T-helper 9 cell (primary cell): ENCODE measurements at regions not wholly inside any gene's neighbourhood (a gene's known extent, or its start where the extent isn't known, plus 50 kb on each side); places are given as distances from the start of the nearest gene placed in this dataset.
"Not testable (repeated sequence)": the region's sequence is repeated elsewhere in the genome, so short reads cannot be mapped to it uniquely, and the experiment has no call there.

ENCODE experiments used
- DNase-seq: peaks from one replicate; pipeline ENCODE4 v3.0.0-alpha.2; 2020

DNA sequence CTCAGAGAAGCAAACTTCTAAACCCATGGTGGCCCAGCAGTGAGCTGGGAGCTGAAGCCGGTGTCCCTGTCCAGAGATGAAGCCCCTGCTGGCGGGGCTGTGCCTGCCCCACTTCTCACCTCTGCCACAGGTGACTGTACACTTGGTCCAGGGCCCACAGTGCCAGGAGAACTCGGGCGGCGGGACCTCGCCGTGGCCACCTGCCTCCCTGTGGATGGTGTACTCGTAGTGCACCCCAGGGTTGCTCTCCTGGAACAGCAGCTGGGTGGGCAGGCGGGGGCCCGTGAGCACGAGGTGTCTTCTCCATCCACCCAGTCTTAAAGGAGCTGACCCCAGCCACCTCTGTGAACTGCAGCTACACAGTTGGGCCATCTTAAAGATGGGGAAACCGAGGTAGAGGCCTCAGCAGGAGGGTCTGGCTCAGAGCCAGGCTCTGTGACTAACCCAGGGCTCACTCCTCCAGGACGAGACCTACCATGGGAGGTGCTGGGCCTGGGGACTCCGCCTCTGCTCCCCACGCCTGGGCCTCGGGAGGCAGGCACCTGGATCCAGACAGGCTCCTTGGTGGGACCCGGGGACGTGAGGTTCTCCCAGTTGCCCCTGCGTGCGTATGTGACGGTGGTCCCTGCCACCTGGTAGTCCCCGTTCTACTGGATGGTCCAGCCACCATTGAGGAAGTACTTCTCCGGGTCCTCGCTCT is 113.1 kb upstream of the AKAP13 start:
- DNase-seq: not testable (repeated sequence)

DNA sequence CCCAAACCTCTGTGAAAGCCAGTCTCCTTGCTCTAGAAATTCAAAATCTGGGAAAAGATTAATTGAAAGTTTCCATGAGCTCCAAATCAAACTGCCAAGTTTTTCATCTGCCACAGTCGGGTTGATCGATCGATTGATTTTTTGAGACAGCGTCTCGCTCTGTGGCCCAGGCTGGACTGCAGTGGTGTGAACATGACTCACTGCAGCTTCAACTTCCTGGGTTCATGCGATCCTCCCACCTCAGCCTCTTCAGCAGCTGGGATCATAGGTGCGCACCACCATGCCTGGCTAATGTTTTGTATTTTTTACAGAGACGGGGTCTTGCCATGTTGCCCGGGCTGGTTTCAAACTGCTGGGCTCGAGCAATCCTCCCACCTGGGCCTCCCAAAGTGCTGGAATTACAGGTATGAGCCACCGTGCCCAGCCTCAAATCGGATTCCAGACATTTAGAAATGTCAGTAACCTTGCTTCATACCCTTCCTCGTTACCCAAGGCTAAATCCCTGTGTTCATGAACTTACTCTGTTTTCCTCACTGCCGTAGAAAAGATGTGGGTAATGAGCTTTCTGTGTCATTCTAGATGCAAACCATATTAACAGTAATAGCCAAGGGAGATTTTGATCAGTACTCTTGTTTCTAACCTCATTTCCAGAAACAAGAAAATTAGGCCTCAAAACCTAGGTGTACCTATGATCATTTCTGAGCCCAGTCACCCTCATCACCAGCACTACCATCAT is 105.9 kb upstream of the AKAP13 start:
- DNase-seq: no peak

DNA sequence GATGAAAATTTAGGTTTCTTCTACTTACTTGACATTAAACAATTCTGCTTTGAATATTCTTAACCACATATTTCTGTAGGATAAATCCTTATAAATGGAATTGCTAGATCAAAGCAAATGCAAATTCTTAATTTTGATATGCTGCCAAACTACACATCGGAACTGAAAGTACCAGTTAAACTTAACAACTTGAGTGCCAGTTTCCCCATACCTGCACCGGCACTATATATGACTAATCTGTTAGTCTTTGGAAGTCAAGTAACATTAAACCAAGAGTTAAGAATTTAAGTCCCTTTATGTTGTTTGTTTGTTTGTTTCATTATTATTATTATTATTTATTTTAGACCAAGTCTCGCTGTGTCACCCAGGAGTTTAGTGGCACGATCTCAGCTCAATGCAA is 103.9 kb upstream of the AKAP13 start:
- no peak for DNase-seq

DNA sequence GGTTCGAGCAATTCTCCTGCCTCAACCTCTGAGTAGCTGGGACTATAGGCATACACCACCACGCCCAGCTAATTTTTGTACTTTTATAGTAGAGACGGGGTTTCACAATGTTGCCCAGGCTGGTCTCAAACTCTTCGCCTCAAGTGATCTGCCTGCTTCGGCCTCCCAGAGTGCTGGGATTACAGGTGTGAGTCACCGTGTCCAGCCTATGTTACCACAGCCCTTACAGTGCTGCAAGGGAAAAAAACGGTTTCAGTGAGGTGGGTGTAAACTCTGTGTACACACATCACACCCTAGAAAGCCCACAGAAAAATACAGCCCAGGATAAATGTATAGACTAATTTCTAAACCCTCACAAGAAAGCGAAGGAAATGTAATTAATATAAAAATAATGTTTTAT is 103.5 kb upstream of the AKAP13 start:
- no peak for DNase-seq

DNA sequence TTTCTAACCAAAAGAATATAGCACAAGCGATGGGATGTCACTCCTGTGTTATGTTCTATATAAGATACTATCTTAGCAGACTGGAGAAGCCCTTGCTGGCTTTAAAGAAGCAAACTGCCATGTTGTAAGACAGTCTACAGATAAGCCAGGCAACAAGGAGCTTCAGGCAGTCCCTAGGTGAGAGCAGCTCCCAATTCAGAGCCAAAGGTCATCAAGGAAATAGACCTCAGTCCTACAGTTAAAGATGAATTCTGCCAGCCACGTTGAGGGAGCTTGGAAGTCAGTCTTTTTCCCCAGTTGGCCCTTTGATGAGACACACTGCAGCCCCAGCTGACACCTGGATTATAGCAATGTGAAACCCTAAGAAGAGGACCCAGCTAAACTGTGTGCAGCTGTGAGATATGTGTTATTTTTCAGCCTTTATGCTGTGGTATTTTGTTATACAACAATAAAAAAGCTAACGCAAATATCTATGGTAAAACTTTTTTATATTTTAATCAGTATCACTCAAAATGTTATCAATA is 102.5 kb upstream of the AKAP13 start:
- DNase-seq: no peak

DNA sequence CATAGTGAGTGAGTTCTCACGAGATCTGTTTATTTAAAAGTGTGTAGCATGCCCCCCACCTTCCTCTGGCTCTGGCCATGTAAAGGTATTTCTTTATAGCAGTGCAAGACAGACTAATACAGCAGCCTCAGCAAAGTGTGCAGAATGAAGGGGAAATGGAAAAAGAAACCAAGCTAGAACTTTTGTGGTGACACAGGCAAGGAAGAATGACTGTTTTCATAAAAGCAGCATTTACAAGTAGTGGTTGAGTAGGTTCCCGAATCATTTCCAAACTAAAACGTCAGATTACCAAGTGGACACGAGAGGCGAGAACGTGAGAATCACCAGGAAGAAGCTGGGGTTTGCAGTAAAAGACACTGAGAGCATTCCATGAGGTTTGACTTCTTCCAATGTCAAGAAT is 100.2 kb upstream of the AKAP13 start:
- DNase-seq: no peak

DNA sequence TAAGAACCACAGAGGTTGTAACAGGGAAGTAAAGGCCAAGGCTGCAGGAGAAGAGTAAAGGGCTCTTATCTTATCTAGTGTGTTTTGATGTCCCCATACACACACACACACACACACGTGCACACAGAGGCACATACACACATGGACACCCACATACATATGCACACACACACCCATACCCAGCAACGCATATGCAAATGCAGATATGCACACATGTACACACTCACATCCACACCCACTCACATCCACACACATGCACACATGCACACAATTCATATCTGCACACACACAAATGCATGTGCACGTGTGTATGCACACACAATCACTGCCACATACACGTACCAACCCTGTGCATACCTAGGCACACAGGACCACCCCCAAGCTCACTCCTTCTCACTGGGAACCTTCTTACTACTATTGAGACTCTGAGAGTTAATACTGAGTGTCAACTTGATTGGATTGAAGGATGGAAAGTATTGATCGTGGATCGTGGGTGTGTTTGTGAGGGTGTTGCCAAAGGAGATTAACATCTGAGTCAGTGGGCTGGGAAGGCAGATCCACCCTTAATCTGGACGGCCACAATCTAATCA is 99.0 kb upstream of the AKAP13 start:
- no peak for DNase-seq

DNA sequence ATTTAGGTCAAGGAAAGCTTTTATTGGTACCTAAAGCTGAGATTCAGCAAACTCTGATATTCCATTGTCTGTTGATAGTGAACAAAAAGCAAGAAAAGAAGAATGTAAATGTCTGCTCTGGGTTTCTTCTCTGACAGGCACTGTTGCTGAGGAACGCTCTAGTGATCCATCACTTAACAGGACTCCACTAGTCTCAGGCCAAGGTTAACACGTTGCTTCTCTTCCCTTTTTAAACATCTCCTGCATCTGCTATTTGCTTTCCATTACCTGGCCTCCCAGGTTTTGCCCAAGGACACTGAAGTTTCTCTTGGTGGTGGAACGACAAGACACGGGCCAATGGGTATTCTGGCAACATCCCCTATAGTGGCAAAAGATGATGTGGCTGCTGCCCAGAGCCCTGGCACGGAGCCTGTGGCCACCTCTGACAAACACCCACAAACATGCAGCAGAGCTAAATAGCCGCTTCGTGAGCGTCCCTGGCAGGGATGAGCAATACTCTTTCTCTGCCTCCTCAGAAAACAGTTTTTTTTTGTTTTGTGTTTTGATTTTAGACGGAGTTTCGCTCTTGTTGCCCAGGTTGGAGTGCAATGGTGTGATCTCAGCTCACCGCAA is 97.8 kb upstream of the AKAP13 start:
- DNase-seq: no peak

DNA sequence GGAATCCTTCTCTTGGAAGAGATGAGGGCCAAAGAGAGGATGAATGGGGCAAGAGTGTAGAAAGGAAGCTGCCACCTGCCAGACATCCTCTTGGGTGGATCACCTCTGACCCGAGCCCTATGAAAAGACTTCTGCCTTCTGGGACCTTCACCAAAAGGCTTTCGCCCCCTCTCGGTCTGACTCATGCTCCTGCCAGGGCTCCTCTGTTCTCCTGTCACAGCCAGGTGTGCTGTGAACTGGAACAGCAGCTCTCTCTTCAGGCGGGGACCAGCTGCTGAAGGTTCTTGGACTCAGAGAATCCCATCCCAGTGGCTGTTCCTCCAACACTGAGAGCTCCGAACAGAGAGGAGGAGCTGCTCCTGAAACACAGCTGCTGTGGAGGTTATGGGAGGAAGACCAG is 96.6 kb upstream of the AKAP13 start:
- DNase-seq: not testable (repeated sequence)

DNA sequence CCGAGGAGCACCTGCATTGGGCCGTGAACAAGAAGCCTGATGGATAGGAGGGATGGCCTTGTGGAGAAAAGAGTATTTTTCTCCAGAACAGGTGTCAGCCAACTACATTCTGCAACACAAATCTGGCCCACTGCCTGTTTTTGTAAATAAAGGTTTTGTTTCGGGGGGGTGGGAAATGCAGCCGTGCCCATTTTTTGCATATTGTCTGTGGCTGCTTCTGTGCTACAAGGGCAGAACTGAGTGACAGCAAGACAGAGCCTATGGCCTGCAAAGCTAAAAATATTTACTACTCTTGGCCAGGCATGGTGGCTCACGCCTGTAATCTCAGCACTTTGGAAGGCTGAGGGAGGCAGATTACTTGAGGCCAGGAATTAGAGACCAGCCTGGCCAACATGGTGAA is 95.9 kb upstream of the AKAP13 start:
- DNase-seq: no peak

DNA sequence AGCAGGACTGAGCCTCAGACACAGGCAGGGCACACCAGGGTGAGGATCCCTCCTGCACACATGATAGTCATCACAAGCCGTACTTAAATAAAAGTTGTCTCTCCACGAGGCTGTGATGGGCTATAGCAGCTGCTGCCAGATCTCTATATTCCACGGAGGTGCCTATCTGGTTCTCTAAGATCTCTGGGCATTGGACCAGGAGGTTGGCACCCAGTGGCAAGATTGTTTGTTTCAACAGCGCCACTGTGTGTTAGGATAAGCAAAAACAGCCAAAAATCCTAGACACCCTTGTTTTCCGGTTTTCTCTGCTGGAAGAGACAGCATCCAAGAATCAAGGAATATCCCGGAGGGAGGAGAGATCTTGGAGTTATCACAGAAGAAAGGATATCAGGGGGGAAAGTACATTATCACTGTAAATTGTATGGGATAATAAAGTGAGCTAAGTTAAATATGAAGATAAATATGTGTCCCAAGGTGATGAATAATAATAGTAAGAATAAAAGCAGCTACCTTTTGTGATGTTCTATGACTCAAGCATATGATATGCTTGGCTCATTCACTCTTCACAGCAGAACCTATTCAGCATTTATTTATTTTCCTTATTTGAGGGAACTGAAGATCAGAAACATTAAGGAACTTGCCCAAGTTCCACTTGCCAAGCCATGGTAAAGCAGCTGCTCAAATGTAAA is 90.6 kb upstream of the AKAP13 start:
- DNase-seq: no peak

DNA sequence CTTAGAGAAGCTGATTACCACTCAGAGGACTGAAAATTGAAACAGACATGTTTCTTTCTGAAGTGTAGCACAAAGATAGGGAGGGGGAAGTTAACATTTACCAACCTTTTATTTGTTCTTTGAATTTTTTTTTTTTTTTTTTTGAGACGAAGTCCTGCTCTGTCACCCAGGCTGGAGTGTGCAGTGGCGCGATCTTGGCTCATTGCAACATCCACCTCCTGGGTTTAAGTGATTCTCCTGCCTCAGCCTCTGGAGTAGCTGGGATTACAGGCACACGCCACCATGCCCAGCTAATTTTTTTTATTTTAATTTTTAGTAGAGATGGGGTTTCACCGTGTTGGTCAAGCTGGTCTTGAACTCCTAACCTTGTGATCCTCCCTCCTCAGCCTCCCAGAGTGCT is 87.8 kb upstream of the AKAP13 start:
- not testable (repeated sequence) for DNase-seq

DNA sequence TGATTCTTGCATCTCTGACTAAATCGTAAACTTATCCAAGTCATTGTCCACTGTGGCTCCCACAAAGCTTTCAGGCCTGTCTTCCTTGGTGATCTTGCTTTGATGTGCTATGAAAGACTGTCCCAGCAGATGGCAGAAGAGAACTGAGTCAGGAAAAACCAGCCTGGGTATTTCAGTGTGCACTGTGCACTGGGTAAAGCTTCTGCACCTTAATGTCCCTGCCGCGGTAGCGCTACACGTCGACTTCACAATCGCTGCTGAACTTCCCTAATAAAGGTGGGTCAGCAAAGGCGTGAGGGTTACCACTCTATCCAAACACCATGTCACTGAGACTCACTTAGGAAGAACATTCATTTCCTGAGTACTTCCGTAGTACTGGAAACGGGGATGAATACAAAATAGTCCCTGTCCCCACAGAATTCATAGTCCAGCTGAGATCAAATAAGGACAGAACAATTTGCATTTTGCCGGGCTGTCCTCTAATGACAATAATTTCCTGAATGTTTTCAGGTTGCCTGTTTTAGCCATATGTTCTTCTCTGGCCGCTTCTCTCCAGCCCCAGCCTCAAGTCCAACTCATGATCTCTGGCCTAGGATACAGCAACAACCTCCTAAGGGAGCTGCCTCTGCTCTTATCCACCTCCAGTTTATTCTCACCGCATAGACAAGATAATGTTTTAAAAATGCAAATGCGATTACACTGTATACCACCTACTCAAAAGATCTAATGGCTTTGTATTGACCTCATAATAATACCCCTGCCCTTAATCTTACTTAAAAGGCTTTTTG is 83.6 kb upstream of the AKAP13 start:
- DNase-seq: peak; percentile 47

DNA sequence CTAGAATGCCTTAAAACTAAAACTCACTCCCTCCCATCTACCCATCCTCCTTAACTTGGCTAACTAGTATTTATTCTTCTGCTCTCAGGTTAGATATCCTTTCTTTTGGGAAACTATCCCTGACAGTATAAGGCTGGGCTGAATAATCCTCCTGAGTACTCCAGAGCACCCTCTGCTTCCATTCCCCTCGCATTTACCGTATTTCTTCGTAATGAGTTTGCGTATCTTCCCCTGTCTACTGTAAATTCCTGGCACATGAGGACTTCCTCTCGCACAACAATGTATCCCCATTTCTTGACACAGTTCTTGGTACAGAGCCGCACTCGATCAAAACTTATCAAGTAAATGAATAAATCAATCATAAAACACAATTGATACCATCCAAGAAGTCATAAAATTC is 82.9 kb upstream of the AKAP13 start:
- no peak for DNase-seq

DNA sequence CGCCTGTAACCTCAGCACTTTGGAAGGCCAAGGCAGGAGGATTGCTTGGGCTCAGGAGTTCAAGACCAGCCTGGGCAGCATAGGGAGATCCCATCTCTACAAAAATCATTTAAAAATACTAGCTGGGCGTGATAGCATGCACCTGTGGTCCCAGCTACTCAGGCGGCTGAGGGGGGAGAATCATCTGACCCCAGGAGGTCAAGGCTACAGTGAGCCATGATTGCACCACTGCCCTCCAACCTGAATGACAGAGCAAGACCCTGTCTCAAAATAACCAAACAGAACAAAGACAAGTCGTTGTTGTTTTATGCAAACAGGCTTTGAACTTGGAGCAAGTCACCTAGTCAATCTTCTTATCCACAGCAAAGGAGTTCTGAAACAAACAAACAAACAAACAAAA is 82.0 kb upstream of the AKAP13 start:
- DNase-seq: no peak

DNA sequence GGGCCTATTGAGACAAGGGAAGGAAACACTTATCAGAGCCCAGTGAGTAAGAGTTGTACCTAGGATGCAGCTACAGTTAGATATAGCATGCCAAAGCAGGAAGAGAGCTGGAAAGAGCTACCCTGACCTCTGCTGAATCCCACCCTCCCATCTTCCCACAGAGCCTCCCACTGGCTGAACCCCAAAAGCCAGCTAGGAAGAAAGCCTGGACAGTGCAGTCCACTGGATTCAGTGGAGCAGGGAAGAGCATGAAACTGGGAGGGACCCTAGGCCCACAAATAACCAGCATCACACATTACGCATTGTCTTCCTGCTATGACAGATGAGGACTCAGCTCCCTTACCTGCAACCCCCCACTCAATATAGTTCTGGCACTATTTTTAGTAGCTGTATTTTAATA is 81.5 kb upstream of the AKAP13 start:
- no peak for DNase-seq

DNA sequence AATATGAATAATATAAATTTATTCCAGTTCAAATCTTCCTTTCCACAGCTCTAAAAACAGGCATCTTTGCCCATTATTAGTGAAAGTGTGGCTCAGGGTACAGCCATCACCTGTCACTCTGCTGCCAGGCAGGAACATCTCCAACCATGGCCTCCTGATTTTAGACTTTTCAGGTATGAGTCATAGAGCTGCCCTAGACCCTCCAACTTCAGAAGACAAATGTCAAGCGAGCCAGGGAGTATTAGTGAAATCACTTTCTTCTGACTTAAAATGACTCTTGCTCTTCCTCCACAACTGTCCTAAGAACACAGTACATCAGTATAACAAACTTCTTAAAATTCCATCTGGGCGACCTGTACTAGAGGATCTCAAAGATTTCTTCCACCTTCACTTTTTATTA is 78.1 kb upstream of the AKAP13 start:
- no peak for DNase-seq

DNA sequence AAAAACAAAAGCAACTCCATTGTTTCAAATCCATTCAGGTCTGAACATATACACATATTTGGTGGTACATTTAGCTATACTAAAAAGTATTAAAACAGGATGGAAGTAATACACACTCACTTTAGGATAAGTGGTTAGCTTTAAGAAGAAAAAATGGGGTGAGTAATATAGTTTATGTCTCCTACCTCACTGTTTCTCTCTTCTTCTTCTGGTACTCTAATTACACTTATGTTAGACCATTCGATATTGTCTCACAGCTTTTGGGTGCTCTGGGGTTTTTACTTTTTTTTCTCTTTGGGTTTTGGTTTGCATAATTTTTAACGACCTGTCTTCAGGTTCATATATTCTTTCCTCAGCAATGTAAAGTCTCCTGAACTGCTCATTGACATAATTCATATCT is 75.4 kb upstream of the AKAP13 start:
- DNase-seq: no peak

DNA sequence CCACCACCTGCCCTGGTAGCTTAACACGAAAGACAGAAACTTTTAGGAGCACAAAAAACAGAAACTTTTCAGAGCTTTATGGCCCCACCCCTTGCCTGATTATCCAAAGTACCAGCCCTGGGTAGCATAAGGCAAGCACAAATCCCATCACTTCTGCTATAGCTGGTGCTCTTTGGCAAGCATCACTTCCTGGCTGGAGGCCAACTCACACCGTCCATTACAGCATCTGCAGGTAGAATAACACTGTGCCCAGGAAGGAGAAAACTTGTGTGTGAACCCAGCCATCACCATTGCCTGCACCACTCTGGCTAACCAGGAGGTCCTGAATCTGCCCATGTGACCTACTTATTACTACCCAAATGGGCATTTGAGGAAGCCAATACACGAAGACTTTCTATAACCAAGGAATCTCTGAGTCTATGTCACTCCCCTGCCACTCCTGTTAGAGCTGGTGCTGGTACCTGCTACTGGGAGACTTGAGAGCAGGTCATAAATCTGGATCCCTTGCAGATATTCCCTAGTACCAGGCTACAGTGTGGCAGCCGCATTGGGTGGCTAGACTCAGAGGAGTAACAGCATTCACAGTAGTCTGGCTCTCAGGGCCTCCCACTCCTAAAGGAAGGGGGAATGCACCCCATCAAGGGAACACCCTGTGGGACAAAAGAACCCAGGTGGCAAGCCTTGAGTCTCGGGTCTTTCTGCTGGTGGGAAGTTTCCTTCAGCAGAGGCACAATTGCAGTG is 73.3 kb upstream of the AKAP13 start:
- DNase-seq: no peak

DNA sequence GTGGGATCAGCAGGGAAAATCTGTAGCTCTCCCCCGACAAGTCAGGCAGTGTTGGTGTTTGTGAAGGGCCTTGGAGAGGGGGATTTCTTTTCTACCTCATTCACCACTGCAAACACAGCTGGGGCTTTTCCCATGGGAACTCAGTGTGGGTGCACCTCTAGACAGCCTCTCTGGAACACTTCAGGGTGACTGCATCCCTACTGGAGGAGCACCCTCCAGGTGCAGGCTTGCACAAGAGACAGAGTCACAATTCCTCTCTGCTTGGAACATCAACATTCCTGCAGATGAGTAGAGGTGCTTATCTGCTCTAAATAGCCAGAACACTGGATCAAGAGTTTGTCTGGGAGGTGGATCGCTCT is 72.7 kb upstream of the AKAP13 start:
- no peak for DNase-seq

DNA sequence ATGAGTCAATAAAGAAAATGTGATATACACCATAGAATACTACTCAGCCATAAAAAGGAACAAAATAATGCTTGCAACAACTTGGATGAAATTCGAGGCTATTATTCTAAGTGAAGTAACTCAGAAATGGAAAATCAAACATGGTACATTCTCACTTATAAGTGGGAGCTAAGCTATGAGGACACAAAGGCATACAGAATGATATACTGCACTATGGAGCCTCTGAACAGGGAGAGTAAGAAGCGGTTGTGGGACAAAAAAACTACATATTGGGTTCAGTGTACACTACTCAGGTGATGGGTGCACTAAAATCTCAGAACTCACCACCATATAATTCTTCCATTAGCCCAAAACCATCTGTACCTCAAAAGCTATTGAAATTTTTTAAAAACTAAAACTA is 68.8 kb upstream of the AKAP13 start:
- no peak for DNase-seq

DNA sequence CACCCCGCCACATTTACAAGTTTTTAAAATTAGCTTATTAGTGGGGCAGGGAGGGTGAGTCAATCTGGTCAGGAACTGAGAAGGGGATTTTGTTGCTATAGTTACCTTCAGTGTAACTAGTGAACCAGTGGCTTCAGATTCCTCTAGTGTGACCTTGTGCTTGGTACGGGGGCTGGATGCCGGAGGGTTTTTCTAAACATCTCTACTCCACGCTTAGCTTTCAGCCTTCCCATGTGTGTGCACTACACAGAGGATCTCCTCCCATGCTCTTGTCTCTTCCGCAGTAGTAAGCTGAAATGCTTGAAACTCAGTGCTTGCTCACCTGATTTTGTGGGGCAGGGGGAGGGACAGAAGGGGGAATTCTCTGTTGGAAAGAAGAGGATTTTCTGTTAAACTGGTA is 67.9 kb upstream of the AKAP13 start:
- no peak for DNase-seq
